Sigmoid colon (tissue), 6 donors: ENCODE measurements at regions not wholly inside any gene's neighbourhood (a gene's known extent, or its start where the extent isn't known, plus 50 kb on each side); places are given as distances from the start of the nearest gene placed in this dataset.

Experiments used
- DNase-seq: peaks from one replicate; pipeline ENCODE4 v3.0.0-alpha.2; 2019
- H3K27ac ChIP-seq, 4 donors: fragments of 200-600 bp; sonication (generic); one replicate each; pipeline ENCODE4 v1.5.1; 2016 to 2019; ENCODE audit warnings: mild to moderate bottlenecking in 1 of 4
- H3K27me3 ChIP-seq, 3 donors: fragments of 200-600 bp; sonication (generic); one replicate each; pipeline ENCODE4 v1.5.1; 2019; ENCODE audit warnings: mild to moderate bottlenecking in 1 of 3
- H3K36me3 ChIP-seq, 4 donors: fragments of 200-600 bp; sonication (generic); one replicate each; pipeline ENCODE4 v1.5.1; 2016 to 2019
- H3K4me1 ChIP-seq, 4 donors: fragments of 200-600 bp; sonication (generic); one replicate each; pipeline ENCODE4 v1.5.1; 2017 to 2019
- H3K4me3 ChIP-seq, 4 donors: fragments of 200-600 bp; sonication (generic); one replicate each; pipeline ENCODE4 v1.5.1; 2017 to 2019; ENCODE audit warnings: mild to moderate bottlenecking in 2 of 4, moderate library complexity in 1 of 4
- H3K9me3 ChIP-seq, 4 donors: fragments of 200-600 bp in 3 of 4; sonication (generic) in 3 of 4; one replicate each; pipeline versions ENCODE4 v1.5.1 to v1.6.1; 2013 to 2019
- CTCF ChIP-seq, 4 experiments: fragments of 450-650 bp in 3 of 4; fragments of 200-600 bp in 1 of 4; IDR thresholded peaks; one replicate each; pipeline ENCODE4 v1.5.1; 2016 to 2019; ENCODE audit warnings: antibody characterized with exemption in 4 of 4, mild to moderate bottlenecking in 3 of 4, moderate library complexity in 2 of 4
- EP300 ChIP-seq, 4 donors: sonication (generic); formaldehyde crosslinking; IDR thresholded peaks; one replicate each; pipeline ENCODE4 v1.6.1; 2017; ENCODE audit warnings: antibody characterized with exemption in 4 of 4
- POLR2A ChIP-seq, 2 donors: fragments of 450-650 bp; IDR thresholded peaks; one replicate each; pipeline ENCODE4 v1.6.1; 2016; ENCODE audit warnings: antibody characterized with exemption in 2 of 2, mild to moderate bottlenecking in 2 of 2, moderate library complexity in 2 of 2
- POLR2AphosphoS5 ChIP-seq, 4 donors: sonication (generic); formaldehyde crosslinking; IDR thresholded peaks; one replicate each; pipeline ENCODE4 v1.6.1; 2017; ENCODE audit warnings: antibody characterized with exemption in 4 of 4
- WGBS, 2 donors: extraction: QIAGEN DNeasy Blood & Tissue Kit; methylation state at CpG; one replicate each; pipeline ENCODE4 v1.1.7; 2013; 5-methylcytosine and 5-hydroxymethylcytosine counted together
- intact Hi-C: fragments of 100-400 bp; cut with DNase I; formaldehyde crosslinking; loops from one replicate; pipeline ENCODE4 v1.15.1; 2023
- donor health status: healthy with polysubstance abuse.
- donor health status: healthy.

- no peak overlapping the region for H3K4me3 ChIP-seq
- peaks cover 0 to 6% (median 3%) of the 10 kb centered on the region in 4 donors for H3K4me1 ChIP-seq
- no peak for DNase-seq
- no peaks in the 10 kb centered on the region for H3K9me3 ChIP-seq
- peaks cover 0 to 45% (median 11%) of the 10 kb centered on the region in 3 donors for H3K27me3 ChIP-seq
- intact Hi-C loops = no loop called here
- no peak for TF ChIP-seq POLR2A (IDR thresholded peaks at IDR 0.05)
- no peak for TF ChIP-seq CTCF (IDR thresholded peaks at IDR 0.05)
- TF ChIP-seq POLR2AphosphoS5 (IDR thresholded peaks at IDR 0.05) = no peak
- no peak for TF ChIP-seq EP300 (IDR thresholded peaks at IDR 0.05)
- H3K27ac ChIP-seq = no peak overlapping the region
- no peaks in the 10 kb centered on the region for H3K36me3 ChIP-seq
- 75 to 88% methylated on average over 10 of the region's 10 CpGs for WGBS, 2 donors
These were observed 290.1 kb downstream of the BMP7 start for GRCh38 chr20:56976336-56976735.

- Histone ChIP-seq H3K9me3 (no peaks in the 10 kb centered on the region), H3K4me1 (peaks cover 0 to 6% (median 3%) of the 10 kb centered on the region in 4 donors), H3K4me3 (no peak overlapping the region), H3K27me3 (peaks cover 0 to 34% (median 11%) of the 10 kb centered on the region in 3 donors), H3K27ac (no peak overlapping the region), H3K36me3 (no peaks in the 10 kb centered on the region)
- intact Hi-C loops = no loop called here
- TF ChIP-seq EP300 (IDR thresholded peaks at IDR 0.05) (no peak), CTCF (IDR thresholded peaks at IDR 0.05) (no peak), POLR2A (IDR thresholded peaks at IDR 0.05) (no peak), POLR2AphosphoS5 (IDR thresholded peaks at IDR 0.05) (no peak)
- DNase-seq = no peak
- WGBS, 2 donors = 71 to 80% methylated on average over 13 of the region's 13 CpGs
These were observed 288.0 kb downstream of the BMP7 start for GRCh38 chr20:56978475-56978874.

- no peak overlapping the region for H3K27ac ChIP-seq
- H3K36me3 ChIP-seq = no peaks in the 10 kb centered on the region
- intact Hi-C loops = no loop called here
- 68 to 69% methylated on average over 5 of the region's 5 CpGs for WGBS, 2 donors
- H3K27me3 ChIP-seq = peaks cover 0 to 30% (median 11%) of the 10 kb centered on the region in 3 donors
- no peak for DNase-seq
- peaks cover 0 to 6% (median under 1%) of the 10 kb centered on the region in 4 donors for H3K9me3 ChIP-seq
- no peak for TF ChIP-seq EP300 (IDR thresholded peaks at IDR 0.05)
- TF ChIP-seq POLR2AphosphoS5 (IDR thresholded peaks at IDR 0.05) = no peak
- H3K4me3 ChIP-seq = no peak overlapping the region
- peaks cover 0 to 6% (median 3%) of the 10 kb centered on the region in 4 donors for H3K4me1 ChIP-seq
These were observed 287.3 kb downstream of the BMP7 start for GRCh38 chr20:56979125-56979524.

DNA sequence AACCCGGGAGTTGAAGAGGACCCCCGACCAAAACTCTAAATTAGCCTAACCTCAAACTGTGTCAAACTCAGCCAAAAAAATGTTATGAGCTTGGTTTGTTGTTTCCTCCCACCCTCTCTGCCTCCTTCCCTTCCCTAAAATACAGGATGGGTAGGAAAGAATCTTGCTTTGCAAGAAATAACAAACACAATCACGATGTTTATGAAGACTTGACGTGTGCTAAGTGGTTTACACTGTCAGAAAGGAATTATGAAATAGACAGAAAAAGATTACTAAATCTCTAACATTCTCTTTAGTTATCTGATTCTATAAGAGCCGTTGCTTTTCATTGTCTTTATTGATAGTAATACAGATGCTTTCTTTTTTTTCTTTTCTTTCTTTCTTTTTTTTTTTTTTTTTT lies 285.1 kb downstream of the BMP7 start:
- peaks cover 0 to 9% (median 4%) of the 10 kb centered on the region in 3 donors for H3K27me3 ChIP-seq
- no peaks in the 10 kb centered on the region for H3K4me1 ChIP-seq
- no peaks in the 10 kb centered on the region for H3K36me3 ChIP-seq
- no peak overlapping the region for H3K4me3 ChIP-seq
- intact Hi-C loops = no loop called here
- DNase-seq = no peak
- no peak overlapping the region for H3K27ac ChIP-seq
- TF ChIP-seq CTCF (IDR thresholded peaks at IDR 0.05) = no peak
- TF ChIP-seq POLR2AphosphoS5 (IDR thresholded peaks at IDR 0.05) = no peak
- no peak for TF ChIP-seq POLR2A (IDR thresholded peaks at IDR 0.05)
- TF ChIP-seq EP300 (IDR thresholded peaks at IDR 0.05) = no peak
- H3K9me3 ChIP-seq = peaks cover 0 to 16% (median 2%) of the 10 kb centered on the region in 4 donors
- 43% methylated on average over 5 of the region's 5 CpGs for WGBS, 2 donors

GRCh38 chr20:56983813-56984212 lies 282.6 kb downstream of the BMP7 start:
- no peak overlapping the region for H3K4me3 ChIP-seq
- DNase-seq = no peak
- H3K4me1 ChIP-seq = no peaks in the 10 kb centered on the region
- H3K27me3 ChIP-seq = peaks cover 0 to under 1% (median 0%) of the 10 kb centered on the region in 3 donors
- no peak for TF ChIP-seq EP300 (IDR thresholded peaks at IDR 0.05)
- no peak for TF ChIP-seq CTCF (IDR thresholded peaks at IDR 0.05)
- no peak for TF ChIP-seq POLR2AphosphoS5 (IDR thresholded peaks at IDR 0.05)
- no peak for TF ChIP-seq POLR2A (IDR thresholded peaks at IDR 0.05)
- no peaks in the 10 kb centered on the region for H3K36me3 ChIP-seq
- intact Hi-C loops = no loop called here
- H3K27ac ChIP-seq = no peak overlapping the region
- H3K9me3 ChIP-seq = peaks cover 0 to 18% (median 2%) of the 10 kb centered on the region in 4 donors
